Pancreas (tissue), 10 donors: ENCODE measurements at regions not wholly inside any gene's neighbourhood (a gene's known extent, or its start where the extent isn't known, plus 50 kb on each side); places are given as distances from the start of the nearest gene placed in this dataset.

ENCODE experiments used
- ATAC-seq, 4 donors: fragments of 200-7000 bp; cut with Tn5 transposase; one replicate each; pipeline versions ENCODE4 v1.8.0 to v1.9.1; 2020; ENCODE audit warnings: mild to moderate bottlenecking in 4 of 4, moderate library complexity in 4 of 4
- DNase-seq, 6 donors: peaks; one replicate each; pipeline ENCODE4 v3.0.0-alpha.2; 2020
- FAIRE-seq: peaks from 2 replicates; lab custom pipeline; 2012; peaks lifted over from hg19 to GRCh38; lab: Jason Lieb, UNC
- H3K27ac ChIP-seq, 4 donors: fragments of 200-600 bp; sonication (generic); 1 replicate in 3 of 4; 2 replicates in 1 of 4; pipeline versions ENCODE4 v1.5.0 to v1.8.0; 2020
- H3K27me3 ChIP-seq, 4 donors: fragments of 200-600 bp; one replicate each; pipeline ENCODE4 v1.8.0; 2021
- H3K36me3 ChIP-seq, 3 donors: fragments of 200-600 bp; sonication (generic) in 1 of 3; one replicate each; pipeline versions ENCODE4 v1.5.0 to v1.8.0; 2020 to 2021
- H3K4me1 ChIP-seq, 3 donors: fragments of 200-600 bp; one replicate each; pipeline ENCODE4 v1.8.0; 2021
- H3K4me3 ChIP-seq, 4 donors: fragments of 200-600 bp; sonication (generic) in 2 of 4; one replicate each; pipeline versions ENCODE4 v1.5.0 to v1.8.0; 2020 to 2021
- H3K9me3 ChIP-seq, 4 donors: fragments of 200-600 bp; one replicate each; pipeline ENCODE4 v1.8.0; 2021
- CTCF ChIP-seq, 4 donors: fragments of 200-600 bp; sonication (generic) in 3 of 4; IDR thresholded peaks; one replicate each; pipeline versions ENCODE4 v1.5.0 to v1.8.0; 2021; ENCODE audit warnings: antibody characterized with exemption in 4 of 4
- WGBS, 2 donors: extraction: QIAGEN DNeasy Blood & Tissue Kit; methylation state at CpG; one replicate each; pipeline ENCODE4 v1.1.7; 2013; 5-methylcytosine and 5-hydroxymethylcytosine counted together
- intact Hi-C, 3 donors: fragments of 100-400 bp; cut with DNase I; formaldehyde crosslinking; loops; one replicate each; pipeline versions ENCODE4 v1.11.1 to v1.14.2; 2022
- donor health status: healthy with polysubstance abuse.
- donor health status: DM: no; HTN: no; CAD: no; lungs with moderate emphysema.
- donor health status: DM: no; HTN: no; CAD: no.
- donor health status: control.
- donor health status: control.
- donor health status: Bipolar disorder and iron deficiency.
- donor health status: DM: yes; HTN: yes; CAD: no.
- donor health status: DM: no; HTN: no; CAD: no.
- donor health status: DM: no; HTN: no; CAD: no.
- donor health status: DM: yes; HTN: yes; CAD: no.

- FAIRE-seq (no peak), ATAC-seq (no peak), DNase-seq (no peak)
- no peak for TF ChIP-seq CTCF (IDR thresholded peaks at IDR 0.05)
- Histone ChIP-seq H3K4me1 (no peaks in the 10 kb centered on the region), H3K36me3 (no peaks in the 10 kb centered on the region), H3K27me3 (no peaks in the 10 kb centered on the region), H3K9me3 (no peaks in the 10 kb centered on the region), H3K27ac (no peak overlapping the region), H3K4me3 (no peak overlapping the region)
- intact Hi-C loops: no loop called here
- 29 to 54% methylated on average over 2 of the region's 2 CpGs for WGBS, 2 donors
Observed at GRCh38 chrX:144798972-144799371, 448.3 kb upstream of the SPANXN1 start.

GRCh38 chrX:144801786-144802185, 445.5 kb upstream of the SPANXN1 start:
- H3K36me3 ChIP-seq: no peaks in the 10 kb centered on the region
- H3K27ac ChIP-seq: no peak overlapping the region
- no peaks in the 10 kb centered on the region for H3K9me3 ChIP-seq
- no peak for TF ChIP-seq CTCF (IDR thresholded peaks at IDR 0.05)
- ATAC-seq: no peak
- H3K4me3 ChIP-seq: no peak overlapping the region
- DNase-seq: no peak
- FAIRE-seq: no peak
- no peaks in the 10 kb centered on the region for H3K27me3 ChIP-seq
- intact Hi-C loops: no loop called here
- WGBS, 2 donors: 51 to 53% methylated on average over 4 of the region's 4 CpGs
- no peaks in the 10 kb centered on the region for H3K4me1 ChIP-seq

- DNase-seq: no peak
- no peak for ATAC-seq
- Histone ChIP-seq H3K27ac (no peak overlapping the region), H3K27me3 (no peaks in the 10 kb centered on the region), H3K36me3 (no peaks in the 10 kb centered on the region), H3K9me3 (no peaks in the 10 kb centered on the region), H3K4me1 (no peaks in the 10 kb centered on the region), H3K4me3 (no peak overlapping the region)
- no peak for FAIRE-seq
- intact Hi-C loops: no loop called here
- no peak for TF ChIP-seq CTCF (IDR thresholded peaks at IDR 0.05)
Observed at GRCh38 chrX:144809025-144809424, 438.3 kb upstream of the SPANXN1 start.

- Histone ChIP-seq H3K27me3 (no peaks in the 10 kb centered on the region), H3K27ac (no peak overlapping the region), H3K4me1 (no peaks in the 10 kb centered on the region), H3K9me3 (no peaks in the 10 kb centered on the region), H3K4me3 (no peak overlapping the region), H3K36me3 (no peaks in the 10 kb centered on the region)
- DNase-seq (no peak), FAIRE-seq (no peak), ATAC-seq (no peak)
- intact Hi-C loops: no loop called here
- no peak for TF ChIP-seq CTCF (IDR thresholded peaks at IDR 0.05)
- WGBS, 2 donors: 33 to 45% methylated on average over 1 of the region's 1 CpG
Observed at GRCh38 chrX:144810539-144810938, 436.8 kb upstream of the SPANXN1 start.

- H3K4me3 ChIP-seq: no peak overlapping the region
- FAIRE-seq: no peak
Observed at GRCh38 chrX:144819406-144819805, 427.9 kb upstream of the SPANXN1 start.

More at GRCh38 chrX:144819406-144819805, 427.9 kb upstream of the SPANXN1 start:
- intact Hi-C loops: no loop called here
- ATAC-seq (no peak), DNase-seq (no peak)
- Histone ChIP-seq H3K36me3 (no peaks in the 10 kb centered on the region), H3K27me3 (no peaks in the 10 kb centered on the region), H3K27ac (no peak overlapping the region), H3K9me3 (no peaks in the 10 kb centered on the region), H3K4me1 (no peaks in the 10 kb centered on the region)
- TF ChIP-seq CTCF (IDR thresholded peaks at IDR 0.05): no peak
